ENCODE measurements at regions not wholly inside any gene's neighbourhood (a gene's known extent, or its start where the extent isn't known, plus 50 kb on each side); places are given as distances from the start of the nearest gene placed in this dataset.

GRCh38 chr4:24266951-24267722, 317.2 kb downstream of the DHX15 start:
- DNase-seq (ENCODE audit: low read depth in 1 of 2, low spot score in 2 of 2) (no peak), FAIRE-seq (no peak)
- Histone ChIP-seq H3K9ac (replicated peaks in 1 of 4; ENCODE audit: extremely low read depth in 1 of 4, low read depth in 3 of 4, low read length in 3 of 4) (no peak overlapping the region), H3K36me3 (ENCODE audit: control insufficient read depth in 2 of 4, insufficient read depth in 4 of 4, low read length in 3 of 4) (no peaks in the 10 kb centered on the region), H3K79me1 (ENCODE audit: low read depth, low read length) (no peaks in the 10 kb centered on the region), H2BK5ac (ENCODE audit: low read depth, low read length) (no peak overlapping the region), H3K23me2 (ENCODE audit: low read depth, low read length) (no peaks in the 10 kb centered on the region), H3K4me1 (replicated peaks in 1 of 4; ENCODE audit: control insufficient read depth in 3 of 4, insufficient read depth in 4 of 4, low read length in 3 of 4) (peaks cover 0 to 14% (median 10%) of the 10 kb centered on the region in 4 experiments; a peak in 5 of 7 replicates), H3K79me2 (ENCODE audit: control insufficient read depth in 1 of 2, insufficient read depth in 2 of 2, low read length in 2 of 2) (no peaks in the 10 kb centered on the region), H4K5ac (ENCODE audit: insufficient read length, low read depth, low read length) (no peak overlapping the region), H3K18ac (ENCODE audit: extremely low read depth, low read length) (no peak overlapping the region), H4K91ac (replicated peaks; ENCODE audit: insufficient read length, low read length) (no peak overlapping the region), H4K20me1 (replicated peaks in 1 of 2; ENCODE audit: control insufficient read depth in 1 of 2, insufficient read depth in 2 of 2, low read length in 2 of 2) (no peaks in the 10 kb centered on the region), H4K8ac (ENCODE audit: extremely low read depth, insufficient read depth, low read length) (no peak overlapping the region), H2BK120ac (replicated peaks; ENCODE audit: low read depth, low read length) (peak overlapping the region; percentile 29), H2BK15ac (ENCODE audit: low read length) (no peak overlapping the region), H3K27me3 (replicated peaks in 1 of 4; ENCODE audit: control insufficient read depth in 3 of 4, extremely low read depth in 1 of 4, insufficient read depth in 3 of 4, low read length in 3 of 4) (no peaks in the 10 kb centered on the region), H3K4ac (replicated peaks; ENCODE audit: insufficient read length, low read depth, low read length) (no peak overlapping the region), H3K14ac (ENCODE audit: insufficient read length) (no peak overlapping the region), H3K9me3 (ENCODE audit: insufficient read depth in 2 of 2, low read depth in 1 of 2, low read length in 1 of 2) (no peaks in the 10 kb centered on the region), H2AFZ (ENCODE audit: low read length) (no peak overlapping the region), H2BK12ac (ENCODE audit: low read depth, low read length) (no peak overlapping the region), H3K4me3 (ENCODE audit: extremely low read depth in 1 of 4, insufficient read depth in 2 of 4, low read depth in 3 of 4, low read length in 4 of 4) (no peak overlapping the region), H3K4me2 (ENCODE audit: insufficient read depth in 1 of 2, low read depth in 2 of 2, low read length in 2 of 2) (no peak overlapping the region), H3K56ac (replicated peaks; ENCODE audit: insufficient read length, low read depth, low read length) (no peak overlapping the region), H3K27ac (ENCODE audit: low read depth, low read length) (no peak overlapping the region), H2BK20ac (ENCODE audit: low read length) (no peak overlapping the region; the same call in 1 of the 2 replicates), H3K23ac (ENCODE audit: insufficient read length) (no peak overlapping the region), H2AK5ac (ENCODE audit: low read depth, low read length) (no peak overlapping the region; the same call in 1 of the 2 replicates)
- TF ChIP-seq, protein P1, sequence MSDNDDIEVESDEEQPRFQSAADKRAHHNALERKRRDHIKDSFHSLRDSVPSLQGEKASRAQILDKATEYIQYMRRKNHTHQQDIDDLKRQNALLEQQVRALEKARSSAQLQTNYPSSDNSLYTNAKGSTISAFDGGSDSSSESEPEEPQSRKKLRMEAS (IDR thresholded peaks at IDR 0.05) = no peak
- peak; percentile 74 for TF ChIP-seq CEBPB (IDR thresholded peaks at IDR 0.05; ENCODE audit: low read depth, low read length)
- no peak for TF ChIP-seq RFX5 (IDR thresholded peaks at IDR 0.05; ENCODE audit: borderline replicate concordance, low read depth, low read length)
- ChIA-PET POLR2A (ENCODE audit: partially characterized antibody) (no interaction called here), CTCF (ENCODE audit: partially characterized antibody) (interaction anchor here (0.9 to 1.0 kb wide), 2 partner anchors 9 to 45 kb away, joined by 3 to 4 read pairs; no protein-coding TSS in a partner anchor)
- WGBS, 2 experiments (ENCODE audit: extremely low coverage in 1 of 2, insufficient coverage in 1 of 2, insufficient read length in 1 of 2, insufficient replicate concordance in 2 of 2, low coverage in 1 of 2, low lambda C conversion rate in 2 of 2, missing lambda C conversion rate in 1 of 2) = 88% methylated on average over 4 of the region's 4 CpGs; no CpG with 5 or more reads in 1 of the 2 experiments
